ENCODE measurements at regions not wholly inside any gene's neighbourhood (a gene's known extent, or its start where the extent isn't known, plus 50 kb on each side); places are given as distances from the start of the nearest gene placed in this dataset.

GRCh38 chr4:57331959-57332358 lies 221.8 kb upstream of the IGFBP7 start:
- TF ChIP-seq CTCF (conservative IDR thresholded peaks at IDR 0.05; ENCODE audit: low read depth, low read length) (no peak), EZH2 (IDR thresholded peaks at IDR 0.05; ENCODE audit: low read length, unreplicated experiment) (no peak), EZH2phosphoT487 (IDR thresholded peaks at IDR 0.05; ENCODE audit: borderline replicate concordance, low read length) (no peak)

Data from PC-3 (cell line).